ENCODE measurements at regions not wholly inside any gene's neighbourhood (a gene's known extent, or its start where the extent isn't known, plus 50 kb on each side); places are given as distances from the start of the nearest gene placed in this dataset.
A peak's percentile ranks its signal among the peaks of the same experiment; 100 is the strongest.

DNA sequence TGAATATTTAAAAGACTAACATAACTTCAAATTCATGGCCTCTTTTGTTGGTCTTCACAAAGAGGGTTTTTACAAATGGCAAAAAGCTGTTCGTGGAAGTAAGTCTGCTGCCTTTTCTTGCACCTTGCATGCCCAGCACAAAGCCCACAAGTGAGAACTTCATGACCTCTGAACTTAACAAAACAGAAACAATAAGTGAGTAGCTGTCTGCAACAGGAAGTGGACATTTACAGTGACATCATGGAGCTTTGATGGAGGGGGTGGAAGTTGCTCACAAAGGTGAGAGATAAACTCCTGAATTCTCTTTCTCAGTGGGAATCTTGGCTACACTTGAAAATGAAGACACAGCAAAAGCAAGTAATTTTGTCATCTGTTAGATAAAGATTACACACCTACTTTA is 303.3 kb upstream of the DEPDC1 start:
- no peak overlapping the region for H3K4me3 Mint-ChIP-seq
- H3K27me3 Mint-ChIP-seq (ENCODE audit: low read depth), result no peaks in the 10 kb centered on the region
- H3K9me3 Mint-ChIP-seq, result no peaks in the 10 kb centered on the region

DNA sequence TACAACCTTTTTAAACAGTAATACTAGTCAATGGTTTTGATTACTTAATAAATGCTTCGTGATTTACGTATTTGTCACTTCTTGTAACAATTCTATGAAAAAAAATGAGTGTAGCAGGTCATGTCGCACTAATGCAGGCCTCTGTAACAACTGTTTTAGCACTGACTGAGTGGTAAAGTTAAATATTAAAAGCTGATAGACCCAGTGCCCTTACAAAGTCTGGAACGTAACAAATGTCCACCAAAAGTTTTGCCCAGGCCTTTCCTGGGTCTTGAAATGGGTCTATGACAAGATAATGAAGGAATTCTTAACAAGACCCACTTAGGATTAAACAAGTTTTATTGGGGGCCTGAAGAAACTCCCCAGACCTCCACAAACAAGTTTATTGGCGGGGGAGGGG is 304.6 kb upstream of the DEPDC1 start:
- no peaks in the 10 kb centered on the region for H3K9me3 Mint-ChIP-seq
- no peak overlapping the region for H3K27ac Mint-ChIP-seq
- peaks cover 10% of the 10 kb centered on the region for H3K4me1 Mint-ChIP-seq
- H3K27me3 Mint-ChIP-seq (ENCODE audit: low read depth), result no peaks in the 10 kb centered on the region
- no peaks in the 10 kb centered on the region for H3K36me3 Mint-ChIP-seq (ENCODE audit: low read depth)
- H3K4me3 Mint-ChIP-seq, result no peak overlapping the region
- TF ChIP-seq, protein P1, sequence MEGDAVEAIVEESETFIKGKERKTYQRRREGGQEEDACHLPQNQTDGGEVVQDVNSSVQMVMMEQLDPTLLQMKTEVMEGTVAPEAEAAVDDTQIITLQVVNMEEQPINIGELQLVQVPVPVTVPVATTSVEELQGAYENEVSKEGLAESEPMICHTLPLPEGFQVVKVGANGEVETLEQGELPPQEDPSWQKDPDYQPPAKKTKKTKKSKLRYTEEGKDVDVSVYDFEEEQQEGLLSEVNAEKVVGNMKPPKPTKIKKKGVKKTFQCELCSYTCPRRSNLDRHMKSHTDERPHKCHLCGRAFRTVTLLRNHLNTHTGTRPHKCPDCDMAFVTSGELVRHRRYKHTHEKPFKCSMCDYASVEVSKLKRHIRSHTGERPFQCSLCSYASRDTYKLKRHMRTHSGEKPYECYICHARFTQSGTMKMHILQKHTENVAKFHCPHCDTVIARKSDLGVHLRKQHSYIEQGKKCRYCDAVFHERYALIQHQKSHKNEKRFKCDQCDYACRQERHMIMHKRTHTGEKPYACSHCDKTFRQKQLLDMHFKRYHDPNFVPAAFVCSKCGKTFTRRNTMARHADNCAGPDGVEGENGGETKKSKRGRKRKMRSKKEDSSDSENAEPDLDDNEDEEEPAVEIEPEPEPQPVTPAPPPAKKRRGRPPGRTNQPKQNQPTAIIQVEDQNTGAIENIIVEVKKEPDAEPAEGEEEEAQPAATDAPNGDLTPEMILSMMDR (IDR thresholded peaks at IDR 0.05; ENCODE audit: unreplicated experiment in 3 of 3), result no peak

More for the DNA sequence above, 303.3 kb upstream of the DEPDC1 start:
- H3K4me1 Mint-ChIP-seq, result peaks cover 5% of the 10 kb centered on the region
- TF ChIP-seq, protein P1 (IDR thresholded peaks at IDR 0.05; ENCODE audit: unreplicated experiment in 3 of 3), result no peak
- peak overlapping the region in 2 of 3 experiments; percentile 19 to 30 for H3K27ac Mint-ChIP-seq
- H3K36me3 Mint-ChIP-seq (ENCODE audit: low read depth), result no peaks in the 10 kb centered on the region

DNA sequence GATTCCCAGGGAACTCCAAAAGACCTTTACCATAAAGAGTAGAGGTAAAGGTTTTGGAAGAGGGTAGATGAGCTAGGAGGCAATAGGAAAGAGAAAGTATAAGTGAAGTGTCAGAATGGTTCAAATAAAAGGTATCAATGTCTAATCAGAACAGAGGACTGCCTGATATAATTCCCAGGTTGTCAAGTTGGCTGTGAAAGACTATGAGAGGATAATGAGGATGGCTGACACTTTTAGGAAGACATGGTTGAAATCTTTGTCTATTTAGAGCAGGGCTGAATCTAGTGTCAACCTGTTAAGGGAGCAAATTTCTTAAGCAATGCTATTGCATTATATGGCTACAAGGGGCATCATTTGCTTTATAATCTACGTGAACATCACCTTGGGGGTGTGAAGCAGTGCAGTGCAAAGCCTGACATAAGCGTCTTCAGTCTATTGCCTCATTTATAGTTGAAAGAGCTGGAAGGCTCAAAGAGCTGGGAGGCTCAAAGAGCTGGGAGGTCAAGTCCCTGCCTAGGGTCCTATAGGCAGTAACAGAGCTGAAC is 308.3 kb upstream of the DEPDC1 start:
- Mint-ChIP-seq H3K4me1 (peaks cover 14% of the 10 kb centered on the region), H3K9me3 (no peaks in the 10 kb centered on the region), H3K27me3 (ENCODE audit: low read depth) (no peaks in the 10 kb centered on the region), H3K36me3 (ENCODE audit: low read depth) (no peaks in the 10 kb centered on the region), H3K4me3 (no peak overlapping the region), H3K27ac (peak overlapping the region in 2 of 3 experiments; percentile 45 to 56)
- TF ChIP-seq, protein P1 (IDR thresholded peaks at IDR 0.05; ENCODE audit: unreplicated experiment in 3 of 3), result no peak

DNA sequence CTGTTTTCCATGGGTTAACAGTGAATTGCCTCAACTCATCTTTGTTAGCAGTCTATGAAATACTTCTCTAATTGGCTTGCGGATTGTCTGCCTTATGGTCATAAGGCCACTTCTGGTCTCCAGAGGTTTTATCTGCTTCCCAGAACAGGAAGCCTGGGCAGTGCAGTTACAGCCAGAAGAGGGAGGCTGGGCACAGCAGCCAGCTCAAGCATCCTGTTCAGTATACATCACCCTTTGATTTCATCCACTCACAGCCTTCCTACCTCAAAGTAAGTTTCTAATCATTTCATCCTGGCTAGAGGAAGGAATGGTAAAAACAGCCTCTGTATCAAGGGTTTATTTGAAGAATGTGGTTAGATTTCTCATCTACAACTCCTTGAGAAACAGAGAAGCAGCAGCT is 311.5 kb upstream of the DEPDC1 start:
- H3K4me1 Mint-ChIP-seq, result peaks cover 20% of the 10 kb centered on the region
- no peaks in the 10 kb centered on the region for H3K36me3 Mint-ChIP-seq (ENCODE audit: low read depth)
- H3K27me3 Mint-ChIP-seq (ENCODE audit: low read depth), result no peaks in the 10 kb centered on the region
- peak overlapping the region; percentile 30 to 93 (median 91) for H3K27ac Mint-ChIP-seq
- H3K4me3 Mint-ChIP-seq, result no peak overlapping the region
- no peaks in the 10 kb centered on the region for H3K9me3 Mint-ChIP-seq
- TF ChIP-seq, protein P1 (IDR thresholded peaks at IDR 0.05; ENCODE audit: unreplicated experiment in 3 of 3), result peak in 1 of 3 experiments; percentile 13

DNA sequence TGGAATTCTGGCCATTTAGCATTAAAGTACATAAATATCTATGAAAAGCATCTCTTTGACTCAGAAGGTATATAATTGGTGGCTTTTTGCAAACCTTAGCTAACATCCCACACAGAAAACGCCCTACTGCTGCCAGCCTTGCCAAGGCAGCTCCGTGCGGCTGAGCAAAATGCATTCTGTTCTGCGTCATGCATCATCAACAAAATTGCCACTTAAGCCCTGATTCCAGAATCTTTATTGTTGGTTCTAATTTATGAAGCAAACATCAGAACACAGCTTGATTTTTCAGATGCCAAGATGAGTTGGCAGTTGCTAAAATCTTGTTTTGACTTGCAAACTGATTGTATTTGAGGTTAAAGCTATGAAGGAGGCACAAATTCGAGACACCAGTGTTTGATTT is 314.9 kb upstream of the DEPDC1 start:
- Mint-ChIP-seq H3K36me3 (ENCODE audit: low read depth) (no peaks in the 10 kb centered on the region), H3K27me3 (ENCODE audit: low read depth) (no peaks in the 10 kb centered on the region), H3K9me3 (peaks cover 2% of the 10 kb centered on the region), H3K27ac (no peak overlapping the region), H3K4me3 (no peak overlapping the region), H3K4me1 (peaks cover 22% of the 10 kb centered on the region)
- TF ChIP-seq, protein P1 (IDR thresholded peaks at IDR 0.05; ENCODE audit: unreplicated experiment in 3 of 3), result no peak

DNA sequence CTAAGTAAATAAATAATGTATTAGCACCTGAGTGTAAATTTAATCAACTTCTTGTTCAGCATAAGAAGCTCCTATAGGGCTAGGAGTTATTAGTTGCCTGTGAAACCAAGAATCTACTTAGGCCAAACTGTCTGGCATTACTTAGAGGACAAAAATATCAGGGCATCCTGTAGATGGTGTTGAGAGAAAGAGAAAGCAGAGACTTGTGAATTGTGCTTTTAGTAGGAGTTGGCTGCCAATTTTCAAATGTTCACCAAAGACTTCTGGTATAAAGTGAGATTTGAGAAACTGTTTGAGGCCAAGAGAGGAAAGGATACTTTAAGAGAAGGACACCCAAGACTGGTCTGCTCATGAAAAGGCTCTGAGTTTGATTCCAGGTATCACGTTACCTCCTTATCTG is 315.5 kb upstream of the DEPDC1 start:
- H3K4me1 Mint-ChIP-seq, result peaks cover 22% of the 10 kb centered on the region
- no peaks in the 10 kb centered on the region for H3K36me3 Mint-ChIP-seq (ENCODE audit: low read depth)
- peaks cover 2% of the 10 kb centered on the region for H3K9me3 Mint-ChIP-seq
- no peak overlapping the region for H3K4me3 Mint-ChIP-seq
- no peaks in the 10 kb centered on the region for H3K27me3 Mint-ChIP-seq (ENCODE audit: low read depth)
- TF ChIP-seq, protein P1 (IDR thresholded peaks at IDR 0.05; ENCODE audit: unreplicated experiment in 3 of 3), result no peak
- no peak overlapping the region for H3K27ac Mint-ChIP-seq

Data from nephron (organoid).